Gastrocnemius medialis (tissue), 4 donors: ENCODE measurements at regions not wholly inside any gene's neighbourhood (a gene's known extent, or its start where the extent isn't known, plus 50 kb on each side); places are given as distances from the start of the nearest gene placed in this dataset.

Experiments used
- POLR2A ChIP-seq, 2 donors: fragments of 450-650 bp; IDR thresholded peaks; one replicate each; pipeline ENCODE4 v1.6.1; 2017; ENCODE audit warnings: antibody characterized with exemption in 2 of 2, mild to moderate bottlenecking in 2 of 2, moderate library complexity in 2 of 2
- TF ChIP-seq, protein P1 (sequence below), 5 experiments: fragments of 450-650 bp in 3 of 5; fragments of 200-600 bp in 2 of 5; sonication (generic) in 2 of 5; IDR thresholded peaks in 4 of 5; conservative IDR thresholded peaks in 1 of 5; 1 replicate in 4 of 5; 2 replicates in 1 of 5; pipeline ENCODE4 v1.5.1; 2016 to 2019; ENCODE audit warnings: antibody characterized with exemption in 5 of 5, mild to moderate bottlenecking in 3 of 5, moderate library complexity in 3 of 5

GRCh38 chrX:34879346-34879745, 63.2 kb upstream of the FAM47B start:
- TF ChIP-seq, protein P1, sequence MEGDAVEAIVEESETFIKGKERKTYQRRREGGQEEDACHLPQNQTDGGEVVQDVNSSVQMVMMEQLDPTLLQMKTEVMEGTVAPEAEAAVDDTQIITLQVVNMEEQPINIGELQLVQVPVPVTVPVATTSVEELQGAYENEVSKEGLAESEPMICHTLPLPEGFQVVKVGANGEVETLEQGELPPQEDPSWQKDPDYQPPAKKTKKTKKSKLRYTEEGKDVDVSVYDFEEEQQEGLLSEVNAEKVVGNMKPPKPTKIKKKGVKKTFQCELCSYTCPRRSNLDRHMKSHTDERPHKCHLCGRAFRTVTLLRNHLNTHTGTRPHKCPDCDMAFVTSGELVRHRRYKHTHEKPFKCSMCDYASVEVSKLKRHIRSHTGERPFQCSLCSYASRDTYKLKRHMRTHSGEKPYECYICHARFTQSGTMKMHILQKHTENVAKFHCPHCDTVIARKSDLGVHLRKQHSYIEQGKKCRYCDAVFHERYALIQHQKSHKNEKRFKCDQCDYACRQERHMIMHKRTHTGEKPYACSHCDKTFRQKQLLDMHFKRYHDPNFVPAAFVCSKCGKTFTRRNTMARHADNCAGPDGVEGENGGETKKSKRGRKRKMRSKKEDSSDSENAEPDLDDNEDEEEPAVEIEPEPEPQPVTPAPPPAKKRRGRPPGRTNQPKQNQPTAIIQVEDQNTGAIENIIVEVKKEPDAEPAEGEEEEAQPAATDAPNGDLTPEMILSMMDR (IDR thresholded peaks at IDR 0.05 in 4 of 5, conservative IDR thresholded peaks at IDR 0.05 in 1 of 5): no peak
- no peak for TF ChIP-seq POLR2A (IDR thresholded peaks at IDR 0.05)
